Smooth muscle cell (in vitro differentiated cells): ENCODE measurements at regions not wholly inside any gene's neighbourhood (a gene's known extent, or its start where the extent isn't known, plus 50 kb on each side); places are given as distances from the start of the nearest gene placed in this dataset.

Experiments
- DNase-seq: peaks from one replicate; lab custom pipeline; 2025; ENCODE audit not compliant: unreplicated experiment; lab: John Stamatoyannopoulos, UW
- H2AFZ ChIP-seq: fragments of 200-600 bp; sonication (generic); 2 replicates; pipeline ENCODE4 v1.6.0; 2016; ENCODE audit warnings: antibody characterized with exemption, low read depth, mild to moderate bottlenecking
- H3F3A ChIP-seq: fragments of 200-600 bp; sonication (generic); 2 replicates; pipeline ENCODE4 v1.6.0; 2017; ENCODE audit warnings: antibody characterized with exemption, low read depth
- H3K27ac ChIP-seq: fragments of 200-600 bp; sonication (generic); 2 replicates; pipeline ENCODE4 v1.5.1; 2016; ENCODE audit warnings: low read depth, mild to moderate bottlenecking
- H3K27me3 ChIP-seq: fragments of 200-600 bp; sonication (generic); 2 replicates; pipeline ENCODE4 v1.6.1; 2016; ENCODE audit warnings: low read depth, mild to moderate bottlenecking
- H3K36me3 ChIP-seq: fragments of 200-600 bp; sonication (generic); 2 replicates; pipeline ENCODE4 v1.5.1; 2016; ENCODE audit warnings: low read depth
- H3K4me1 ChIP-seq: fragments of 200-600 bp; sonication (generic); 2 replicates; pipeline ENCODE4 v1.5.1; 2016; ENCODE audit warnings: low read depth
- H3K4me2 ChIP-seq: fragments of 200-600 bp; sonication (generic); 2 replicates; pipeline ENCODE4 v1.6.0; 2016; ENCODE audit warnings: mild to moderate bottlenecking
- H3K4me3 ChIP-seq: fragments of 200-600 bp; sonication (generic); 2 replicates; pipeline ENCODE4 v1.5.1; 2016; ENCODE audit warnings: mild to moderate bottlenecking
- H3K79me2 ChIP-seq: fragments of 200-600 bp; sonication (generic); 2 replicates; pipeline ENCODE4 v1.6.0; 2016; ENCODE audit warnings: low read depth, mild to moderate bottlenecking
- H3K9ac ChIP-seq: fragments of 200-600 bp; sonication (generic); 2 replicates; pipeline ENCODE4 v1.6.0; 2016; ENCODE audit warnings: low read depth
- H3K9me3 ChIP-seq: fragments of 200-600 bp; sonication (generic); replicated peaks from 2 replicates; pipeline ENCODE4 v1.5.1; 2016; ENCODE audit warnings: low read depth
- H4K20me1 ChIP-seq: fragments of 200-600 bp; sonication (generic); 2 replicates; pipeline ENCODE4 v1.6.0; 2016; ENCODE audit warnings: low read depth
- WGBS: methylation state at CpG from one replicate; pipeline ENCODE4 v1.1.7; 2016; ENCODE audit warnings: low lambda C conversion rate; 5-methylcytosine and 5-hydroxymethylcytosine counted together
- TF ChIP-seq, protein P1 (sequence below): fragments of 200-600 bp; sonication (generic); IDR thresholded peaks from 2 replicates; pipeline ENCODE4 v1.5.1; 2017; ENCODE audit warnings: borderline replicate concordance, mild to moderate bottlenecking, antibody characterized with exemption; ENCODE audit not compliant: insufficient read depth, poor library complexity, severe bottlenecking

DNA sequence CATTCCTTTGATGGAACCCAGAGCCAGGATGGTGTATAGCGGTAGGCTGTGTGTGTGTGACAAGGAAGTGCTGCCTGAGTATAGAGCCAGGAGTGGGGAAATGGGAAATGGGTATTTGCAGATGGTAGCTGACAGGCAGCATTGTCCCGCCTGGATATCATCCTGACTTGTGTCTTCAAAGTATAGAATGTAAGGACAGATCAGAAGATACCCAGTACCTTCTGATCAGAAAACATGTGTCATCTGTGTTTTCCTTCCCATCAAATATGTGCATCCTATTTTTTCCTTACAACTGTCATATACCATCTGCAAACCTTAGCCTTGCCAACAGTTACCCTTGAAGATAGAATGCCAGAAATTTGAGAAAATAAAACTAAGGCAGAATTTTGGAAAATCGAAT is 146.2 kb upstream of the CBLB start:
- TF ChIP-seq, protein P1, sequence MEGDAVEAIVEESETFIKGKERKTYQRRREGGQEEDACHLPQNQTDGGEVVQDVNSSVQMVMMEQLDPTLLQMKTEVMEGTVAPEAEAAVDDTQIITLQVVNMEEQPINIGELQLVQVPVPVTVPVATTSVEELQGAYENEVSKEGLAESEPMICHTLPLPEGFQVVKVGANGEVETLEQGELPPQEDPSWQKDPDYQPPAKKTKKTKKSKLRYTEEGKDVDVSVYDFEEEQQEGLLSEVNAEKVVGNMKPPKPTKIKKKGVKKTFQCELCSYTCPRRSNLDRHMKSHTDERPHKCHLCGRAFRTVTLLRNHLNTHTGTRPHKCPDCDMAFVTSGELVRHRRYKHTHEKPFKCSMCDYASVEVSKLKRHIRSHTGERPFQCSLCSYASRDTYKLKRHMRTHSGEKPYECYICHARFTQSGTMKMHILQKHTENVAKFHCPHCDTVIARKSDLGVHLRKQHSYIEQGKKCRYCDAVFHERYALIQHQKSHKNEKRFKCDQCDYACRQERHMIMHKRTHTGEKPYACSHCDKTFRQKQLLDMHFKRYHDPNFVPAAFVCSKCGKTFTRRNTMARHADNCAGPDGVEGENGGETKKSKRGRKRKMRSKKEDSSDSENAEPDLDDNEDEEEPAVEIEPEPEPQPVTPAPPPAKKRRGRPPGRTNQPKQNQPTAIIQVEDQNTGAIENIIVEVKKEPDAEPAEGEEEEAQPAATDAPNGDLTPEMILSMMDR, result no peak
- Histone ChIP-seq H3K4me1 (no peaks in the 10 kb centered on the region), H4K20me1 (no peaks in the 10 kb centered on the region), H3K9me3 (no peaks in the 10 kb centered on the region), H2AFZ (no peak overlapping the region), H3K4me2 (no peak overlapping the region), H3K4me3 (no peak overlapping the region), H3K9ac (no peak overlapping the region), H3F3A (no peaks in the 10 kb centered on the region), H3K27me3 (no peaks in the 10 kb centered on the region), H3K27ac (no peak overlapping the region), H3K36me3 (no peaks in the 10 kb centered on the region), H3K79me2 (no peaks in the 10 kb centered on the region)
- WGBS, result 93% methylated on average over 3 of the region's 3 CpGs
- no peak for DNase-seq

DNA sequence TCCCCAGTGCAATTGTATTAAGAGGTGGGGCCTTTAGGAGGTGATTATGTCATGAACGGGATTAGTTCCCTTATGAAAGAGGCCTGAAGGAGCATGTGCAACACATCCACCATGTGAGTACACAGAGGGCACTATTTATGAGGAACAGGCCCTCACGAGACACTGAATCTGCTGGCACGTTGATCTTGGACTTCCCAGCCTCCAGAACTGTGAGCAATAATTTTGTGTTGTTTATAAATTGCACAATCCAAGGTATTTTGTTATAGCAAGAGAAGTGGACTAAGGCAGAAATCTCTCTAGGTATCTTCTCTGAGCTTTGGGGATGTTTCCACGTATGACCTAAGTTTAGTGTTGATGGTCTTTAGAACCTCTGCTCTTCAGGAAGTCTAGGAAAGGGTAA is 149.3 kb upstream of the CBLB start:
- H2AFZ ChIP-seq, result no peak overlapping the region

DNA sequence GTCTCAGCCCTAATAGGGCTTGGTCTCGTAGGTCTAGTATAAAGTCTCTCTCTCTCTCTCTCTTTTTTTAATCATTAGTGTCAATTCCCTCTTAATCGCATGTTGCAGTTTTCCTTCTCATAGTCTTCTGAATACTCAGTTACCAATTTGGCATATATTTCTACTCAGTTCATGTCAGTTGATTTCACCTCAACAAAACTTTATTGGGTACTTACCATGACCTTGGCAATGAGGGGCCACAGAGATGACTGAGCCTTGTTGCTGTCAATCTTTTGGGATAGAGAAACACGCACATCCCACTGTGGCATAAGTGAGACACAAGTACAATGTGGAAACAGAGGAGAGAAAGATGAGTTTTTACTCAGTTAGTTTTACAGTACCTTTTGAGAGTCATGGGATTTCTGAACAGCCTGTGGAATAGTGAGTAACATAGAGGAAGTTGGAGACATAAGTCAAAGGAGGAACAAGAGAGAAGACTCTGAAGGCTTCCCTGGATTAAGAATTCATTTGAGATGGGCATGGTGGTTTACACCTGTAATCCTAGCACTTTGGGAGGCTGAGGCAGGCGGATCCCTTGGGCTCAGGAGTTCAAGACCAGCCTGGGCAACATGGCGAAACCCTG is 150.2 kb upstream of the CBLB start:
- TF ChIP-seq, protein P1, result no peak
- Histone ChIP-seq H3K4me2 (no peak overlapping the region), H3K36me3 (no peaks in the 10 kb centered on the region), H3K9me3 (no peaks in the 10 kb centered on the region), H2AFZ (no peak overlapping the region), H3K9ac (no peak overlapping the region), H3K79me2 (no peaks in the 10 kb centered on the region), H3K27ac (no peak overlapping the region), H3K4me1 (no peaks in the 10 kb centered on the region), H4K20me1 (no peaks in the 10 kb centered on the region), H3F3A (no peaks in the 10 kb centered on the region), H3K4me3 (no peak overlapping the region), H3K27me3 (no peaks in the 10 kb centered on the region)
- WGBS, result 99% methylated on average over 5 of the region's 5 CpGs
- no peak for DNase-seq

More for the DNA sequence above, 149.3 kb upstream of the CBLB start:
- H3K27me3 ChIP-seq, result no peaks in the 10 kb centered on the region
- TF ChIP-seq, protein P1, result no peak
- no peak overlapping the region for H3K27ac ChIP-seq
- H3K36me3 ChIP-seq, result no peaks in the 10 kb centered on the region
- H3F3A ChIP-seq, result no peaks in the 10 kb centered on the region
- H3K79me2 ChIP-seq, result no peaks in the 10 kb centered on the region
- no peaks in the 10 kb centered on the region for H4K20me1 ChIP-seq
- no peak overlapping the region for H3K9ac ChIP-seq
- H3K4me1 ChIP-seq, result no peaks in the 10 kb centered on the region
- 86% methylated on average over 4 of the region's 4 CpGs for WGBS
- no peak for DNase-seq
- H3K4me2 ChIP-seq, result no peak overlapping the region
- no peak overlapping the region for H3K4me3 ChIP-seq
- H3K9me3 ChIP-seq, result no peaks in the 10 kb centered on the region

DNA sequence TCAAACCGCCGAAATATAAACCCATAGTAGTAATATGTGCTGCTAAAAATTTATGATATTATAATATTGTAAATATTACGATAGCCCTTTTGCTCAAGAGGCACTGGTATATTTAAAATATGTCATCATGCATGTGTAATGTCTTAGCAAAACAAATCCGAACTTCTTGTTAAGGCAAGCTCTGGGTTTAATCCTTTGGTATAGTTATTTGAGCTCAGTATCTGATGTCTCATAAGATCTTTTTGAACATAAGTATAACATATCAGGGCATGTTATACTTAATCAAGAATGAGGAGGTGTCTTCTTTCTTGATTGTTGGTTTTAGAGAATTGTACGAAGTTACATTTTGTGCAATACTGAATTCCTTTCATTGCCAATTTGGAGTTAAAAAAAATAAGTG is 154.1 kb upstream of the CBLB start:
- Histone ChIP-seq H3K4me2 (no peak overlapping the region), H3K4me3 (no peak overlapping the region), H3K27ac (no peak overlapping the region), H3F3A (peaks cover 12% of the 10 kb centered on the region), H4K20me1 (no peaks in the 10 kb centered on the region), H3K4me1 (no peaks in the 10 kb centered on the region), H3K79me2 (peaks cover 4% of the 10 kb centered on the region), H3K27me3 (no peaks in the 10 kb centered on the region), H3K9me3 (no peaks in the 10 kb centered on the region), H3K36me3 (no peaks in the 10 kb centered on the region), H3K9ac (no peak overlapping the region), H2AFZ (peak overlapping the region; percentile 15)
- DNase-seq, result no peak
- WGBS, result 89% methylated on average over 5 of the region's 5 CpGs
- TF ChIP-seq, protein P1, result no peak
